CD4-positive, alpha-beta T cell treated with Interleukin-12 subunit alpha and Interleukin-12 subunit beta, for 1 hour (primary cell): ENCODE measurements at regions not wholly inside any gene's neighbourhood (a gene's known extent, or its start where the extent isn't known, plus 50 kb on each side); places are given as distances from the start of the nearest gene placed in this dataset.
"Not testable (repeated sequence)": the region's sequence is repeated elsewhere in the genome, so short reads cannot be mapped to it uniquely, and the experiment has no call there.

Source experiments
- DNase-seq: peaks from one replicate; pipeline ENCODE4 v3.0.0-alpha.2; 2020

DNA sequence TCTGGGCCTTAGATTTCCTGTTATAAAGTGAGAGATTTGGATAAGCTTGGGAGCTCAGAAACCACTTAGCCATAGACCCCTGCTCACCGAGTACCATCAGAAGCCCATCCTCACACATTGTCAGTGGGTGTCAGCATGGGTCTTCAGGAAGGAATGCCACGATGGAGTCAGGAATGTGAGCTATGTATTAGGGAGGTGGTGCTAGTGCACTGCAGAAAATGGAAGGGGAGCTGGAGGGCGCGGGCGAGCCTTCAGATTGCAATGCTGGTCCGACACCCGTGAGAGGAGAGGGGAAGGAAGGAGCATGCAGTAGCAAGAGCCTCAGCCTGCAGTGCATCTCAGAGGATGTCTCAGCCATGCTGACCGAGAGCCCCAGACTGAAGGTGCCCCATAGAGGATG lies 294.5 kb downstream of the FOXL1 start:
- DNase-seq = no peak

DNA sequence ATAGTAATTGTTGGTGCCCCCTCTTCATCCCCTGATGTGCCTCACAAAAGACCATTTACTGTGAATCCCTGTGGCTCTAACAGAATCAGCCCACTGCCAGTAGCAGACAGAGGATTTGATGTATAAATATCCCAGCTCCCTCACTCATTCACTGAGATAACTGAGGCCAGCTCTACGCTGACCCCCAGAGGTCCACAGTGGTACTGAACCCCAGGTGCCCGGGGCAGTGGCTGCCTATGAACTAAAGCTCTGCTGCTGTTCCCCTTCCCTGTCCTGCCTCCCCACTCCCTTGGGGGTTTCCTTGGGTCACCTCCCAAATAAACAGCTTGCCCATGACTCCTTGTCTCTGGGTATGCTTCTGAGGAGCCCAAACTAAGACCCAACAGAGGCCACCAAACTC lies 295.8 kb downstream of the FOXL1 start:
- no peak for DNase-seq

DNA sequence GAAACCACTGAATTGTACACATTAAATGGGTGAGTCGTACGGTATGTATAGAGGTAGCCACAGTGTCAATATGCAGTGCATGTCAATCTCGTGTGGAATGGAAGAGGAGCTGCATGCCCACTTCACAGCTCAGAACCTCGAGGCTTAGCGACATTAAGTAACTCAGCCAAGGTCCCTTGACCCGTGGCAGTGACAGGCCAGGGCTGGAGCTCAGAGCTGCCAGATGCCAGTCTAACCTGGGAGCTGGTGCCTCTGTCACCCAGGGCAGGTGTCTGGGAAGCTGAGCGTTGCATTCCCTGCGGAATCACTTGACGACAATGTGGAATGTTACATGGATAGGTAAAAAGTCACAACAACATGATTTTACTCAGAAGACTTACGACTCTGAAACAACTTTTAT lies 298.1 kb downstream of the FOXL1 start:
- no peak for DNase-seq

DNA sequence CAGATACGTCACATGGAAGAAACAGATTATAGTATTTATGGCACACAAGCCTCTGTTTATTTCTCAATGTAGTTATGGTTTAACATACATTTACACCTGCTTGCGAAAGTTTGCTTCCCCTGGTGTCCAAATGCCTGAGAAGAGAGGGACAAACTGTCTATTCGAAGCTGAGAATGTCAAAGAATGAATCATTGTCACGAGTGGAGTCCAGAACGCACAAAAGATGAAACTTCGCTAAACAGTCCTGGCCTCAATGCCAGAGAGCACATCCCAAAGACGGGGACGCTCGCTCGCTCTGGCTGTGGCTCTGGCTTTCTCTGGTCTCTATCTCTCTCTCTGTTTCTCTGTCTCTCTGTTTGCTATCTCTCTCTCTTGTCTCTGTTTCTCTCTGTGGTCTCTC lies 298.8 kb downstream of the FOXL1 start:
- no peak for DNase-seq

DNA sequence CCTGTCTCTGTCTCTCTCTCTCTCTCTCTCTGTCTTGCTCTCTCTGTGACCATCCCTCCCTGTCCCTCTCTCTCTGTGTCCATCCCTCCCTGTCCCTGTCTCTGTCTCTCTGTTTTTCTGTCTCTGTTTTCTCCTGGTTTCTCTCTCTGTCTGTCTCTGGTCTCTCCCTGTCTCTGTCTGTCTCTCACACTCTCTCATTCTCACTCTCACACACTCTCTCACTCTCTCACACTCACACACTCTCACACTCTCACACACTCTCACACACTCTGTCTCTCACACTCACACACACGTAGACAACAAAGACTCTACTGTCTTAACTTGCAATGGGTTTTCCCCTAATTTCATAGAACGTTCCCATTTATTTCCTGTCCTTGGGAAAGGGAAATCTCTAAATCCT lies 299.5 kb downstream of the FOXL1 start:
- no peak for DNase-seq

DNA sequence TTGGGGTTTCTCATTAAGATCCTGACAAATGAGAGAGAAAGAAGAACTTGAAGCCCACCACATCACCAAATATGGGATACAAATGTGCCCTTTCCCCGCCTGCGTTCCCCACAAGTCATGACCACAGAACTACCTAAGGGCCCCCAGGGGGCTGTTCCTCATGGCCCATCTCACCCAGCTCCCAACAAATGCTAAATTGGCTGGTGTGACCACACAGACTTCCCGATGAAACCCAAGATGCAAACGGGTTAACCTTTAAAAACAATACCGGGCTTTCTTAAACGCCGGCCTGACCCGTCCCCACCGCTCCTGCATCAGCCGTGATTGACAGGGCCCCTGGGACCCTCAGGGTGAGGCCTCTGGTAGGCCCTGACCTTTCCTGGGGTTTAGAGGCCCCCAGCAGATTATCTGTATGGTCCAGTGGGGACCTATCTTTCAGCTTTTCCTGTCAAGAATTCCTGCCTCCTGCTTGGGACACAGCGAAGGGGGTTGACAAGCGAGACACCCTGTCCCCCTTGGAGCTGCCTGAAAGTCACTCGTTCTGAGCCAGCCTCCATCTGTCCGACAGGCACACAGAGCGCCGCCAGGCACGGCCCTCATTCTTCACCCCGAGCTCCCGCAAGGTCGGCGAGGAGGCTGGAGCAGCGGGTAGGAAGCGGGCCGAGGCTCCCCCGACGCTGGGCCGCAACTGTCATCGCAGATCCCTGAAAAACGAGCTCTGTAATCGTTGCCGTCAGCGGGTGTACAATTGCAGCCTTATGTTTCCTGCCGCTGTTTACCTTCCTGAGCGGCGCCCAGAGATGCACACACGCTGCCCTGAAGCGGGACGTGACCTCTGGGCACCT lies 300.1 kb downstream of the FOXL1 start:
- no peak for DNase-seq

DNA sequence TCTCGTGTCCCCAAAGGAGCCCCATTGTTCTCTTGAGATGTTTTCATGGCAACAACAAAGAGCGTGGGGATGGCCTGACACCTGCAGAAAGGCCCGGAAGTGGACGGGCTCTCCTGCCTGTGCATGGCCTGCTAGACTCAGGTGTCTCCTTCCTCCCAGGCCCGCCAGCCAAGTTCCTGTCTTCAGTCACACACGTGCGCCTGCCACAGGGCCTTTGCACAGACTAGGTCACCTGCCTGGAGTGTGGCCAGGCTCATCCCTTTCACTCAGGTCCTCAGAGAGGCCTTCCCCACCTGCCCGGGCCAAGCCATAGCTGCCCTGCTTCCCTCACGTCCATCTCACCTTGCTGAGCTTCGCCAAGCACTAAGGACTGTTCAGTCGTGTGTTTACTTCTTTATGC lies 300.9 kb downstream of the FOXL1 start:
- no peak for DNase-seq

DNA sequence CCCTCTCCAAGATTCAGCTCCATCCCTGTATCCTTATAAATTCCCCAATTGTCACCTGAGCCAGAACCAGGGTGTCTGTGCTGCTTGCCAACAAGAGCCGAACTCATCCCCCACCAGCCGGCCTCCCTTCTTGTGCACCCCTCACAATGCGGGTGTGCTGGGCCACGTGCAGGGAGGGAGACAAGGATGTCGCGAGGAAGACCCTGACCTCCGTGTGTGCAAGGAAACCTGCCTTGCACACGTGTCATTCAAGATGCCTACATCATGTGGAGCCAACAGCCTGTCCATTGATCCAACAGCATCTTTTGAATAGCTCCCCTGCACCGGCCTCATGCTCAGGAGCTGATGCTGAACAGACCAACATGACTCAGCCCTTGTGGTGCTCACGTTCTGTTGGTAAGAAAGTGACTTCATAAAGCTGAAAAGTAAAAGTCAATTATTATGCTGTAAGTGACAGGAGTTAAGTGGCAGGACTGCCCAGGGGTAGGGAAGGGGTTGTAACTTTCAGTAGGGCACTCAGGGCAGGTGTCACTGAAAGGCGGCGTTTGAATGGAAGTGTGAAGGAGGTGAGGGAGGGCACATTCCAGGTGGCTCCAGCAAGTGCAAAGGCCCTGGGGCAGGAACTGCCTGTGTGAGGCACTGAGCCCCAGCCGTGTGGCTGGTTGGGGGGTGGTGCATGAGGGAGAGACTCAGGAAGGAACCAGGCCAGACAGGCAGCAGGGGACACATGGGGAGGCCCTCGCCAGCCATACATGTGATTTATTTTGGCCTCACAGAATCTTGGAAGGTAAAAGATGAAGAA lies 302.2 kb downstream of the FOXL1 start:
- no peak for DNase-seq

DNA sequence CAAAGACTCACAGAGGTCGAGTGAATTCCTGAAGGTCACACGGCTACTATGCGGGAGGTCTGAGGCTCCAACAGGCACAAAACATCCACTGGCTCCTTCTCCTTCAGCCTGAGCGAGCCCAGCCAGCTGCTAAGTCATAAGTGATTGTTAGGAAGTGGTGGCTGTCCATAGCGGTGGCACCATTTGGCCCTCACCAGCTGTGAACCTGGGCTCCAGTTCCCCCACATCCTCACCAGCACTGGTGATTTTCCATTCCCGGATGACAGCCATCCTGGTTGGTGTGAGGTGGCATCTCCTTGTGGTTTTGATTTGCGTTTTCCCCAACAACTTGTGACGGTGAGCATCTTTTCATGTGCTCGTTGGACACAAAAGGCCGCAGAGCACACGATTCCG lies 302.8 kb downstream of the FOXL1 start:
- no peak for DNase-seq

DNA sequence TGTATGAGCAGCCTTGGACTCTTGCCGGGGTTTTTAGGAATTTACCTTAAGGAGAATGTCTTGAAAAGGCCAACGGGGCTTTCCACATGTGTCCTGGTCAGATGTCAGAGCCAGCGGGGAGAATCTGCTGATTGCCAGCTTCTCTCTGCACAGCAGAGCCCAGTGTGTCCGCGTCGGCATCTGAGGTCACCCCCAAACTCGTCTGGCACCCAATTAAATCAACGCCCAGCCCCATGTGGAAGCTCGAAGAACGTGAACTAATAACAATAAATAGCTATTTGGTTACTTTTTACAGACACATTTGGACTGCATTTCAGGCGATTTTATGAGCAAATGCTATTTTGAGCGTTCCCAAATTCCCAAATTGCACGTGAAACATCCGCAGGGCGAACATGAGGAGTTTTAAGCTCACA lies 303.5 kb downstream of the FOXL1 start:
- DNase-seq = no peak

DNA sequence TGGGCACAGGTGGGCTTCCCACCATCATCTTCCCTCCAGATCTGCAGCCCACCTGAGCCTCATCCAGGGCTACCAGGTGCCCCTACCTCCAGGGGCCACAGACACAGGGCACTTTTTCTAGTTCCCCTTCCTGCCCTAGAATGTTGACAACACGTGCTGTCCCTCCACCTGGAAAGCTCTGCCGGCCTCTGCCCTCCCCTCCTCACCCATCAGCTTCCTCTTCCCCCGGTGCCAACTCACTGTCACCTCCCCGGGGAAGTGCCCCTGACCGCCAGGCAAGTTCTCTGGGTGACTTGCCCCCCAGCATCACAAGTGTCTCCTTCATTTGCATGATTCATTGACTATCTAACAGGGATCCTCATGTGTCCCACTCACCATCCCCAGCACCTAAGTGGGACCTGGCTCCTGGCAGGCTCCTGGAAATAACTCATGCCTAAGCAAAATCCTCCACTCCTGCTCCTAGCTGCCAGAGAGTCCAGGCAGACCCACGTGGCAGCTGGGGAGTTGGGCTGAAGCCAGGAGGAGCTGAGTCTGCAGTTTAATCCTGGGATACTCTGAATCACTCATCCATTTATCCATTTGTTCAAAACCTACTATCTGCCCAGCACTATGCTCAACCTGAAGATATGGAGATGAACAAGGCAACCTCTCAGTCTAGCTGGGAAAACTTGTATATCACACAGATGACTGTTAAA lies 304.4 kb downstream of the FOXL1 start:
- DNase-seq = no peak

DNA sequence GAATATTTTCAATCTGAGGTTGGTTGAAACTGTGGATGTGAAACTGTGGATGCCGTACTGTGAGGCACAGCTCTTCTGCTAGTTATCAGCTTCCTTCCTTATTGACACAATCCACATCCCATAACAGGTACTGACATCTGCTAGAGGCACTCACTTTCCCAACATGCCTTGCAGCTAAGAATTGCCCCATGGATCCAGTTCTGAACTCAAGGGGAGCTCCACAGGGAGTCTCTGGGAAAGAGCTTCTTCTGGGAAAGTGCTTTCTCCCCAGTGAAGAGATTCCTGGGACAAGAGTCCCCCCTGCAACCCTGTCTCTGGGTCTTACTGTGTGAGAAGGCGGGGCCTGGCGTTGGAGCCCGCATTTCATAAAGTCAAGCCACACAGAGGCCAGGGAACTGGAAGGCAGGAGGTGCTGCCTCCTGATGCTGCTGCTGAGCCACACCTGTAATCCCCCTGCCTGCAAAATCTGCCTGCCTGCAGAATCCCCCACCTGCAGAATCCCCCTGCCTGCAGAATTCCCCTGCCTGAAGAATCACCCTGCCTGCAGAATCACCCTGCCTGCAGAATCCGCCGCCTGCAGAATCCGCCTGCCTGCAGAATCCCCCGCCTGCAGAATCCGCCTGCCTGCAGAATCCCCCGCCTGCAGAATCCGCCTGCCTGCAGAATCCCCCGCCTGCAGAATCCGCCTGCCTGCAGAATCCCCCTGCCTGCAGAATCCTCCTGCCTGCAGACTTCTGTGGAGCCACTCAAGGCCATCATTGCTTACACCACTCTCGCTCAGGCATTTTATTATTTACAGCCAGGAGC lies 305.4 kb downstream of the FOXL1 start:
- no peak for DNase-seq

DNA sequence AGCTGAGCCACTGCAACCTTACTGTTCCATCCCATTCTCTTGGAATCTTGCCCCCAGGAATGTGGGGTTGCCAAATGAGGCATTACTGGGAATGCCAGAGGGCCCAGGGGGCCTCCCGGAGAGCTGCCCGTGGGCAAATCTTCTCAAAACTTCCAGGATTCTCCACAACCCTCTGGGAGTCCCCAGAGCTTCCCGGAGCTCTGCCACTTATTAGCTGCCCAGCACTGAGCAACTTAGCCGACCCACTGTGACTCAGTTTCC lies 306.0 kb downstream of the FOXL1 start:
- DNase-seq = no peak

DNA sequence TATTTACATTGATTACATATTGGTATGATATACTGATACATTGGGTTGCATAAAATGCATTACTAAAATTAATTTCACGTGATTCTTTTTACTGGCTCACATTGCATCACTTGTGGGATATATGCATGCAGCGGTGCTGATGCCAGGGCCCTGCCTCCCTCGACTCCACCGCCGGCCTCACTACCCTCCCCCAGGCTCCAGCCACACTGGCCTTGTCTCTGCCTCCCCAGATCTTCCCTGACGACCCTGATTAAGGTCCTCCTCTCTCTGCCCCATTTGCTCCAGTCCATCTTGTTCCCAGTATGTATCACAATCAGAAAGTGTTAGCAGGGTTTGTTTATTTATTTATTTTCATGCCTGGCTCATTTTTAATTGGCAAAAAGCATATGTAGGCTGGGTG lies 306.8 kb downstream of the FOXL1 start:
- DNase-seq = no peak

DNA sequence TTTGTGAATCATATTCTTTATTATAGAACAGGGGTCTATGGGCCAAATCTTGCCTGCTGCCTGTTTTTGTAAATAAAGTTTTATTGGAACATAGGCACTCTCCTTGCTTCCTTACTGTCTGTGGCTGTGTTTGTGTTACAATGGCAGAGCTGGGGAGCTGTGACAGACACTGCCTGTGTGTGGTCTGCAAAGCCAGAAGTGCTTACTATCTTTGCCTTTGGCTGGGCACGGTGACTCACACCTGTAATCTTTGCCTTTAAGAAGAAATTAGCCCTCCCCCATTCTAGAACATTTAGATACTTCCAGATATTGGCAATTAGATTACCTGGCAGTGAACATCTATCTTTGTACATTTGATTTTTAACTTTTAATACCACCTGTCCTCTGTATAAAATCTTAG lies 308.3 kb downstream of the FOXL1 start:
- DNase-seq = no peak

DNA sequence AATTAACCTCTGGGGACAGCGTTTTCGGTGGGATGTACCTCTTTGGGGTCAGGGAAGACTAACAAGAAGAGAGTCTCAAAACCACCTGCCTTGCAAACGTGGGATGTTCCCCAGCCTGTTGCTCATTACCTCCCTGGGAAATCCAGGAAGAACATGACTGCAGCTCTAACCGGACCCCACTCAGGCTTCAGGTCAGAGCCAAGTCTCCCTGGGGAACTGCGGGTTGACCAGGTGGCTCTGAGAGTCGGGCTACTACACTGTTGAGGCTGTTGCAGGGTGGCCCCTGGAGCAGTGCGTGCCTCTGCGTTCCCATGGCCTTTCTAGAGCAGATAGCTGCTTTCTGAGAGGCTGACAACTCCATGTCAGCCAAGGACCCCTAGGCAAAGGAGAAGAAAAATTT lies 309.1 kb downstream of the FOXL1 start:
- no peak for DNase-seq

DNA sequence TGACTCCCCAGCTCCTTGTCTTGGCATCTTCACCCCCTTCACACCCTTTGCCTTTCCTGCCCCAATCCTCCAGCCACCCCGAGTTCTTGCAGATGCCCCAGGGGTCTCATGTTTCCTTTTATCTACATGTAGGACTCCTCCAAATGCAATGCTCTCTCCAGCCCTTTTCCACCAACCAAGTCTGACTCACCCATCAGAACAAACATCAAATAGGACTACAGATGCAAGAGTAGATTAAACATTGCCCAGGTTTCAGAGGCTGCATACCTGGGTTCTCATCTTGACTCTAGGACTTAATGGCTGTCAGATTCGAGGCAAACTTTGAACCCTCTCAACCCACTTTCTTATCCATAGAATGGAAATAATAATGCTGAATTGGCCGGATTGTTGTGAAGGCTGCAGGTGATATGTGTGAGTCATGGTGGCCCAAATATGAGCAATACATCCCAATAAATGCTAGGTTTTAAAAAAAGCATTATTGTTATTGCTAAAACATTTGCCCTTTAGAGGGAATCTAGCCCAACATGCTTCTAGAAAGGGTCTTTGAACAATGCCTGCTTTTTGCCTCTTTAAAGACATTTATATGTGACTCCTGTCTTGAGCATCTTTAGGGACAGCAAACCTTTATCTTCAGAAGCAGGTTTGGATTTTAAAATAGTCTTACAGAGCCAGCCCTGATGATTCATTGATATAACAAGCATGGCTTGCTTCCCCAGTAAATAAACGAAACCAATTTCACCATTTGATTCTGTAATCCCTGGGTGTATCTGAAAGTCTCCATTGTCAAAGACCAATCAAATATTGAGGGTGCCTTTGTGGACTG lies 310.1 kb downstream of the FOXL1 start:
- no peak for DNase-seq

DNA sequence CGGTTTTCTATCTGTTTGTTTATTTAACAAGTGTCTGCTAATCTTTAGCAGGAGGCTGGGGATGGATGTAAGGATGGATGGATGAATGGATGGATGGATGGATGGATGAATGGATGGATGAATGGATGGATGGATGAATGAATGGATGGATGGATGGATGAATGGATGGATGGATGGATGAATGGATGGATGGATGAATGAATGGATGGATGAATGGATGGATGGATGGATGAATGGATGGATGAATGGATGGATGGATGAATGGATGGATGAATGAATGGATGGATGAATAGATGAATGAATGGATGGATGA lies 310.7 kb downstream of the FOXL1 start:
- DNase-seq = not testable (repeated sequence)

DNA sequence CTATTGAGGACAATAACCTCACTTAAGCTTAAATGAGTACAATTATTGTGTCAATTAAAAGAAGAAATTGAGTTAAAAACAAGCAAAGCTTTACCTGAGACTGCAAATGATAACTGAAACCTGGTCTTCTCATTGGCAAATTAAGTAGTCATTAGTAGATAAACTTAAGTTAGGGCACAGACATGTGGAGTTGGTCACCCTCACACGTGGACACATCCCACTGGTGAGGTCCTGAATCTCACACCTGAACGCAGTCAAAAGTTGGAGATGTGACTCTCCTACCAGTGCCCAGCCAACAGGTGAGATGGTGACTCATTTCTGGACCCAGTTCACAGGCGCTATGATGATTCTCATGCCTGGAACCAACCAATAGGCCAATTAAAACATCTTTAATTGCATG lies 311.6 kb downstream of the FOXL1 start:
- no peak for DNase-seq

DNA sequence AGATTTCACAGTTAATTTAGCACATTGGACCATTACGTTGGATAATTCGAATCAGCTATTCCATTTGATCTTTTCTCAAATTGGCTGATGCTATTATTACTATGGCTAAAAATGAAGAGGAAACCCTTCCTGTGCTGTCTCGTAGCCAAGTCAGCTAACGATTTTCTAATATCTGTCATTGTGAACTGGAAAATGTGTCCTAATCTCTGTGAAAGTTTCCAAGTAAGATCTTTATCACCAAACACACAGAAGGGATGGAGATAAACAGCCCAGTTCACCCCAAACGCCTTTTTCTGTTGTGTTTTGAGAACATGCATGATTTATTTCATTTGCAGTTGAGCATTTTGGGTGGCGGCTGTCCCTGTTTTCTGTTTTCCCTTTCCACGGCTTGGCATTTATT lies 312.8 kb downstream of the FOXL1 start:
- DNase-seq = no peak

DNA sequence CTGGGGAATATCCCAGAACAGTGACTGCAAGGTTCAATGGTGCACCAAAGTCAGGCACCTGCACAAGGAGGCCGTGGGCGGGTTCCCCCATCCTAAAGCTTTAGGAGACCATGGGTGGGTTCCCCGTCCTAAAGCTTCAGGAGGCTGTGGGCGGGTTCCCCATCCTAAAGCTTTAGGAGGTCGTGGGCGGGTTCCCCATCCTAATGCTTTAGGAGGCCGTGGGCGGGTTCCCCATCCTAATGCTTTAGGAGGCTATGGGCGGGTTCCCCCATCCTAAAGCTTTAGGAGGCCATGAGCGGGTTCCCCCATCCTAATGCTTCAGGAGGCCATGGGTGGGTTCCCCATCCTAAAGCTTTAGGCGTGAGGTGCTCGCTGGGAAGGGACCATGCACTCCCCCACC lies 313.3 kb downstream of the FOXL1 start:
- DNase-seq = no peak

DNA sequence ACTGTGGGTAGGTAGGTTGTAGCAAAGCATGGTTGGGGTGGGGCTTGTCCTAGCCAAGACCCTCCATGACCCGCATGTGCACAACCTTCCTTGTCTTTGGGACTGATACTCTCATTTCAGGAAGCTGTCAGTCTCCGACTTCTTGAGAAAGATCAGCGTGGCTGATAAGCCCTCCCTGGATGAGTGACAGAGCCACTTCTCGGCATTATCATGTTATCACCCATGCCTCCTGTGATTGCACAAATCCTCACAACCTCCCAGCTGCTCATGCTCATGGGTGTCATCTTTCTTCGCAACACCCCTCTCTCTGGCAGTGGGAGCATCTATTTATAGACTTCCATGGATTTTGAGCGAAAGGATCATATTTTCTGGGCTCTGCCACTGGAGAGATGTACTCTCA lies 314.2 kb downstream of the FOXL1 start:
- no peak for DNase-seq

DNA sequence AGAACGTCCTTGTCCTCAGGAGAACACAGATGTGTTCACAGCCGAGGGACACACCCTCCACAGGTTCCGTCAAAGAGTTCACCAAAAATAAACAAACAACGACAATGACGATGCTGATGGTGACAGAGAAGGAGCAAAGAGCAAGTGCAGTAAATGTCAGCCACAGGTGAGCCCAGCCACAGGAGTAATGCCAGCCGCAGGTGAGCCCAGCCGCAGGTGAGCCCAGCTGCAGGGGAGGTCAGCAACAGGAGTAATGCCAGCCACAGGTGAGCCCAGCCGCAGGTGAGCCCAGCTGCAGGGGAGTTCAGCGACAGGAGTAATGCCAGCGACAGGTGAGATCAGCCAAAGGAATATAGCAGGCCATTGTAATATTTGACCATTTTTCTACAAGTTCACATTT lies 315.2 kb downstream of the FOXL1 start:
- DNase-seq = no peak
